ENCODE measurements at regions not wholly inside any gene's neighbourhood (a gene's known extent, or its start where the extent isn't known, plus 50 kb on each side); places are given as distances from the start of the nearest gene placed in this dataset.

DNA sequence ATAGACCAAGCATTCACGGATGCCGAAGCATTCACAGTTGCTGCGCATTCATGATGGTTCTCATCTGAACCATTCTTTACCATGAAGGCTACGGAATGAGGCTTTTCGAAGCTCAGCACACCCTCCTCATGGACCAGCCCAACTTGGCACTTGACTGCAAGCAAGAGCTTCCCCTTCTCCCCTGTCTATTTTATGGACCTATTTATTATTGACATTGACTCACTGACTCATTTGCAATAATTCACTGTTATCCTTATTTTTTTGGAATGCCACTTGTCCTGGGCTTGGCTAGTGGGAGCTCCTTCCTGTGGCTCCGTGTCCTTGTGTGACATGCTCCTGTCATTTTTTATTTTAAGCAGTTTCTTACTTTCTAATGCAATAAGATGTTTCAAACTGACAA is 51.5 kb upstream of the ICE1 start:
- no peak for TF ChIP-seq CHD2 (IDR thresholded peaks at IDR 0.05; ENCODE audit: low read length)
- TF ChIP-seq, protein P1, sequence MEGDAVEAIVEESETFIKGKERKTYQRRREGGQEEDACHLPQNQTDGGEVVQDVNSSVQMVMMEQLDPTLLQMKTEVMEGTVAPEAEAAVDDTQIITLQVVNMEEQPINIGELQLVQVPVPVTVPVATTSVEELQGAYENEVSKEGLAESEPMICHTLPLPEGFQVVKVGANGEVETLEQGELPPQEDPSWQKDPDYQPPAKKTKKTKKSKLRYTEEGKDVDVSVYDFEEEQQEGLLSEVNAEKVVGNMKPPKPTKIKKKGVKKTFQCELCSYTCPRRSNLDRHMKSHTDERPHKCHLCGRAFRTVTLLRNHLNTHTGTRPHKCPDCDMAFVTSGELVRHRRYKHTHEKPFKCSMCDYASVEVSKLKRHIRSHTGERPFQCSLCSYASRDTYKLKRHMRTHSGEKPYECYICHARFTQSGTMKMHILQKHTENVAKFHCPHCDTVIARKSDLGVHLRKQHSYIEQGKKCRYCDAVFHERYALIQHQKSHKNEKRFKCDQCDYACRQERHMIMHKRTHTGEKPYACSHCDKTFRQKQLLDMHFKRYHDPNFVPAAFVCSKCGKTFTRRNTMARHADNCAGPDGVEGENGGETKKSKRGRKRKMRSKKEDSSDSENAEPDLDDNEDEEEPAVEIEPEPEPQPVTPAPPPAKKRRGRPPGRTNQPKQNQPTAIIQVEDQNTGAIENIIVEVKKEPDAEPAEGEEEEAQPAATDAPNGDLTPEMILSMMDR (IDR thresholded peaks at IDR 0.05; ENCODE audit: control extremely low read depth in 1 of 3, insufficient read depth in 1 of 3, low read depth in 1 of 3, low read length in 3 of 3), result no peak
- TF ChIP-seq EZH2 (IDR thresholded peaks at IDR 0.05; ENCODE audit: low read depth, low read length, severe bottlenecking), result no peak
- no peak for TF ChIP-seq EP300 (IDR thresholded peaks at IDR 0.05; ENCODE audit: borderline replicate concordance in 1 of 2, low read depth in 2 of 2, low read length in 2 of 2)
- no peak for TF ChIP-seq TEAD4 (IDR thresholded peaks at IDR 0.05; ENCODE audit: low read depth, low read length)
- TF ChIP-seq TCF12 (IDR thresholded peaks at IDR 0.05; ENCODE audit: low read depth, low read length), result no peak
- TF ChIP-seq POLR2A (IDR thresholded peaks at IDR 0.05; ENCODE audit: control extremely low read depth in 1 of 2, low read depth in 2 of 2, low read length in 2 of 2), result no peak
- no peak for TF ChIP-seq JUND (IDR thresholded peaks at IDR 0.05; ENCODE audit: low read length)
- no peak for TF ChIP-seq HDAC6 (IDR thresholded peaks at IDR 0.05; ENCODE audit: low read depth, low read length)
- no peak for TF ChIP-seq RBBP5 (IDR thresholded peaks at IDR 0.05; ENCODE audit: borderline replicate concordance, low read depth, low read length)
- TF ChIP-seq TAF1 (IDR thresholded peaks at IDR 0.05; ENCODE audit: low read depth, low read length), result no peak

Data from H1 (cell line).